Pancreas (tissue), 10 donors: ENCODE measurements at regions not wholly inside any gene's neighbourhood (a gene's known extent, or its start where the extent isn't known, plus 50 kb on each side); places are given as distances from the start of the nearest gene placed in this dataset.

Experiments
- ATAC-seq, 4 donors: fragments of 200-7000 bp; cut with Tn5 transposase; one replicate each; pipeline versions ENCODE4 v1.8.0 to v1.9.1; 2020; ENCODE audit warnings: mild to moderate bottlenecking in 4 of 4, moderate library complexity in 4 of 4
- DNase-seq, 6 donors: peaks; one replicate each; pipeline ENCODE4 v3.0.0-alpha.2; 2020
- FAIRE-seq: peaks from 2 replicates; lab custom pipeline; 2012; peaks lifted over from hg19 to GRCh38; lab: Jason Lieb, UNC
- H3K27ac ChIP-seq, 4 donors: fragments of 200-600 bp; sonication (generic); 1 replicate in 3 of 4; 2 replicates in 1 of 4; pipeline versions ENCODE4 v1.5.0 to v1.8.0; 2020
- H3K27me3 ChIP-seq, 4 donors: fragments of 200-600 bp; one replicate each; pipeline ENCODE4 v1.8.0; 2021
- H3K36me3 ChIP-seq, 3 donors: fragments of 200-600 bp; sonication (generic) in 1 of 3; one replicate each; pipeline versions ENCODE4 v1.5.0 to v1.8.0; 2020 to 2021
- H3K4me1 ChIP-seq, 3 donors: fragments of 200-600 bp; one replicate each; pipeline ENCODE4 v1.8.0; 2021
- H3K4me3 ChIP-seq, 4 donors: fragments of 200-600 bp; sonication (generic) in 2 of 4; one replicate each; pipeline versions ENCODE4 v1.5.0 to v1.8.0; 2020 to 2021
- H3K9me3 ChIP-seq, 4 donors: fragments of 200-600 bp; one replicate each; pipeline ENCODE4 v1.8.0; 2021
- CTCF ChIP-seq, 4 donors: fragments of 200-600 bp; sonication (generic) in 3 of 4; IDR thresholded peaks; one replicate each; pipeline versions ENCODE4 v1.5.0 to v1.8.0; 2021; ENCODE audit warnings: antibody characterized with exemption in 4 of 4
- WGBS, 2 donors: extraction: QIAGEN DNeasy Blood & Tissue Kit; methylation state at CpG; one replicate each; pipeline ENCODE4 v1.1.7; 2013; 5-methylcytosine and 5-hydroxymethylcytosine counted together
- intact Hi-C, 3 donors: fragments of 100-400 bp; cut with DNase I; formaldehyde crosslinking; loops; one replicate each; pipeline versions ENCODE4 v1.11.1 to v1.14.2; 2022
- donor health status: healthy with polysubstance abuse.
- donor health status: DM: no; HTN: no; CAD: no; lungs with moderate emphysema.
- donor health status: DM: no; HTN: no; CAD: no.
- donor health status: control.
- donor health status: control.
- donor health status: Bipolar disorder and iron deficiency.
- donor health status: DM: yes; HTN: yes; CAD: no.
- donor health status: DM: no; HTN: no; CAD: no.
- donor health status: DM: no; HTN: no; CAD: no.
- donor health status: DM: yes; HTN: yes; CAD: no.

- Histone ChIP-seq H3K9me3 (no peaks in the 10 kb centered on the region), H3K27me3 (peaks cover 0 to 4% (median 0%) of the 10 kb centered on the region in 4 donors), H3K4me1 (no peaks in the 10 kb centered on the region), H3K4me3 (no peak overlapping the region), H3K36me3 (no peaks in the 10 kb centered on the region), H3K27ac (no peak overlapping the region)
- no peak for ATAC-seq
- intact Hi-C loops, result no loop called here
- DNase-seq, result peak in 3 of 6 donors; percentile 15 to 63 (median 49)
- no peak for TF ChIP-seq CTCF (IDR thresholded peaks at IDR 0.05)
- FAIRE-seq, result no peak
- 86 to 91% methylated on average over 17 to 23 of the region's 23 CpGs for WGBS, 2 donors
Observed at GRCh38 chr4:125744891-125745364, 430.2 kb downstream of the FAT4 start.

GRCh38 chr4:125749354-125749753 is 434.6 kb downstream of the FAT4 start:
- Histone ChIP-seq H3K4me3 (no peak overlapping the region), H3K27me3 (peaks cover 0 to 4% (median 0%) of the 10 kb centered on the region in 4 donors), H3K4me1 (no peaks in the 10 kb centered on the region)

GRCh38 chr4:125750399-125750798 is 435.6 kb downstream of the FAT4 start:
- intact Hi-C loops, result no loop called here
- DNase-seq, result no peak
- no peak for FAIRE-seq
- H3K36me3 ChIP-seq, result no peaks in the 10 kb centered on the region
- no peak for ATAC-seq
- H3K4me3 ChIP-seq, result no peak overlapping the region
- WGBS, 2 donors, result 44 to 59% methylated on average over 1 of the region's 1 CpG
- no peaks in the 10 kb centered on the region for H3K4me1 ChIP-seq
- H3K9me3 ChIP-seq, result no peaks in the 10 kb centered on the region
- peaks cover 0 to 4% (median 0%) of the 10 kb centered on the region in 4 donors for H3K27me3 ChIP-seq
- no peak overlapping the region for H3K27ac ChIP-seq
- no peak for TF ChIP-seq CTCF (IDR thresholded peaks at IDR 0.05)

More at GRCh38 chr4:125749354-125749753, 434.6 kb downstream of the FAT4 start:
- intact Hi-C loops, result no loop called here
- Histone ChIP-seq H3K27ac (no peak overlapping the region), H3K9me3 (no peaks in the 10 kb centered on the region), H3K36me3 (no peaks in the 10 kb centered on the region)
- FAIRE-seq (no peak), ATAC-seq (no peak), DNase-seq (no peak)
- TF ChIP-seq CTCF (IDR thresholded peaks at IDR 0.05), result no peak

GRCh38 chr4:125750828-125751466 is 436.2 kb downstream of the FAT4 start:
- Histone ChIP-seq H3K4me1 (no peaks in the 10 kb centered on the region), H3K27me3 (peaks cover 0 to 4% (median 0%) of the 10 kb centered on the region in 4 donors), H3K9me3 (no peaks in the 10 kb centered on the region), H3K36me3 (no peaks in the 10 kb centered on the region), H3K27ac (no peak overlapping the region), H3K4me3 (no peak overlapping the region)
- no peak for FAIRE-seq
- peak in 1 of 6 donors; percentile 13 for DNase-seq
- WGBS, 2 donors, result 29 to 33% methylated on average over 6 of the region's 6 CpGs
- intact Hi-C loops, result no loop called here
- ATAC-seq, result peak in 3 of 4 donors; percentile 32 to 69 (median 46)
- TF ChIP-seq CTCF (IDR thresholded peaks at IDR 0.05), result no peak

- DNase-seq, result no peak
- H3K27me3 ChIP-seq, result no peaks in the 10 kb centered on the region
- no peak for TF ChIP-seq CTCF (IDR thresholded peaks at IDR 0.05)
- no peak for FAIRE-seq
- WGBS, 2 donors, result 41 to 53% methylated on average over 1 of the region's 1 CpG
- intact Hi-C loops, result no loop called here
- H3K4me3 ChIP-seq, result no peak overlapping the region
- no peaks in the 10 kb centered on the region for H3K9me3 ChIP-seq
- ATAC-seq, result no peak
- no peaks in the 10 kb centered on the region for H3K36me3 ChIP-seq
- no peaks in the 10 kb centered on the region for H3K4me1 ChIP-seq
- no peak overlapping the region for H3K27ac ChIP-seq
Observed at GRCh38 chr4:125758438-125758837, 443.7 kb downstream of the FAT4 start.
